ENCODE measurements at regions not wholly inside any gene's neighbourhood (a gene's known extent, or its start where the extent isn't known, plus 50 kb on each side); places are given as distances from the start of the nearest gene placed in this dataset.

DNA sequence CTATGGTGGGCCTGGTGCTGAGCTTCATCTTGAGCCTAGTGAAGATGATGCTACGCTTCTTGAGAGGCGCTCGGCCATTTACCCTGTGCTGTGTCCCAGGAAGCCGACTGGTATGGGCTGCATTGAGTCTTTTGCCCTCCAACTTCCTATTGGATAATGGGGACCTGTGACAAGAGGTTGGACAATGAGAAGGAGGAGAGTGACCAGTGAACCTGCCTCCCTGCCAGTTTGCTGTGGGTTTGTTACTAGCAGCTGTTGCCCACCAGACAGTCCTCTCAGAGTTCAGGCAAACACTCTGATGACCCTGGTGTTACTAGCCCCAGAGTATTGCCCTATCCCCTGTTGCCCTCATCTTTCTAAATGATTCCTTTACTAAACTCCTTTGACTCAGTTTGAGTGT is 99.6 kb upstream of the PFN2 start:
- TF ChIP-seq, protein P1, sequence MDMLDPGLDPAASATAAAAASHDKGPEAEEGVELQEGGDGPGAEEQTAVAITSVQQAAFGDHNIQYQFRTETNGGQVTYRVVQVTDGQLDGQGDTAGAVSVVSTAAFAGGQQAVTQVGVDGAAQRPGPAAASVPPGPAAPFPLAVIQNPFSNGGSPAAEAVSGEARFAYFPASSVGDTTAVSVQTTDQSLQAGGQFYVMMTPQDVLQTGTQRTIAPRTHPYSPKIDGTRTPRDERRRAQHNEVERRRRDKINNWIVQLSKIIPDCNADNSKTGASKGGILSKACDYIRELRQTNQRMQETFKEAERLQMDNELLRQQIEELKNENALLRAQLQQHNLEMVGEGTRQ (CRISPR knock-in tag; IDR thresholded peaks at IDR 0.05) = no peak
- TF ChIP-seq TEAD4 (IDR thresholded peaks at IDR 0.05; ENCODE audit: low read length) (no peak), TEAD4 (CRISPR knock-in tag; IDR thresholded peaks at IDR 0.05; ENCODE audit: borderline replicate concordance) (no peak), POLR2A (conservative IDR thresholded peaks at IDR 0.05) (no peak), CEBPB (tag; IDR thresholded peaks at IDR 0.05) (no peak), PCBP2 (IDR thresholded peaks at IDR 0.05; ENCODE audit: low read depth, low read length, poor library complexity, severe bottlenecking) (no peak), TOE1 (IDR thresholded peaks at IDR 0.05; ENCODE audit: borderline replicate concordance) (no peak), TOE1 (CRISPR knock-in tag; IDR thresholded peaks at IDR 0.05; ENCODE audit: borderline replicate concordance, low read depth) (no peak), CREM (IDR thresholded peaks at IDR 0.05; ENCODE audit: low read depth) (no peak), ESRRA (IDR thresholded peaks at IDR 0.05; ENCODE audit: borderline replicate concordance, low read depth) (no peak), ZFX (CRISPR knock-in tag; IDR thresholded peaks at IDR 0.05) (no peak), EP400 (IDR thresholded peaks at IDR 0.05) (no peak), HDAC6 (IDR thresholded peaks at IDR 0.05; ENCODE audit: low read depth, low read length) (no peak)
- TF ChIP-seq, protein P2, sequence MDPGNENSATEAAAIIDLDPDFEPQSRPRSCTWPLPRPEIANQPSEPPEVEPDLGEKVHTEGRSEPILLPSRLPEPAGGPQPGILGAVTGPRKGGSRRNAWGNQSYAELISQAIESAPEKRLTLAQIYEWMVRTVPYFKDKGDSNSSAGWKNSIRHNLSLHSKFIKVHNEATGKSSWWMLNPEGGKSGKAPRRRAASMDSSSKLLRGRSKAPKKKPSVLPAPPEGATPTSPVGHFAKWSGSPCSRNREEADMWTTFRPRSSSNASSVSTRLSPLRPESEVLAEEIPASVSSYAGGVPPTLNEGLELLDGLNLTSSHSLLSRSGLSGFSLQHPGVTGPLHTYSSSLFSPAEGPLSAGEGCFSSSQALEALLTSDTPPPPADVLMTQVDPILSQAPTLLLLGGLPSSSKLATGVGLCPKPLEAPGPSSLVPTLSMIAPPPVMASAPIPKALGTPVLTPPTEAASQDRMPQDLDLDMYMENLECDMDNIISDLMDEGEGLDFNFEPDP (CRISPR knock-in tag; IDR thresholded peaks at IDR 0.05) = no peak
- TF ChIP-seq, protein P3, sequence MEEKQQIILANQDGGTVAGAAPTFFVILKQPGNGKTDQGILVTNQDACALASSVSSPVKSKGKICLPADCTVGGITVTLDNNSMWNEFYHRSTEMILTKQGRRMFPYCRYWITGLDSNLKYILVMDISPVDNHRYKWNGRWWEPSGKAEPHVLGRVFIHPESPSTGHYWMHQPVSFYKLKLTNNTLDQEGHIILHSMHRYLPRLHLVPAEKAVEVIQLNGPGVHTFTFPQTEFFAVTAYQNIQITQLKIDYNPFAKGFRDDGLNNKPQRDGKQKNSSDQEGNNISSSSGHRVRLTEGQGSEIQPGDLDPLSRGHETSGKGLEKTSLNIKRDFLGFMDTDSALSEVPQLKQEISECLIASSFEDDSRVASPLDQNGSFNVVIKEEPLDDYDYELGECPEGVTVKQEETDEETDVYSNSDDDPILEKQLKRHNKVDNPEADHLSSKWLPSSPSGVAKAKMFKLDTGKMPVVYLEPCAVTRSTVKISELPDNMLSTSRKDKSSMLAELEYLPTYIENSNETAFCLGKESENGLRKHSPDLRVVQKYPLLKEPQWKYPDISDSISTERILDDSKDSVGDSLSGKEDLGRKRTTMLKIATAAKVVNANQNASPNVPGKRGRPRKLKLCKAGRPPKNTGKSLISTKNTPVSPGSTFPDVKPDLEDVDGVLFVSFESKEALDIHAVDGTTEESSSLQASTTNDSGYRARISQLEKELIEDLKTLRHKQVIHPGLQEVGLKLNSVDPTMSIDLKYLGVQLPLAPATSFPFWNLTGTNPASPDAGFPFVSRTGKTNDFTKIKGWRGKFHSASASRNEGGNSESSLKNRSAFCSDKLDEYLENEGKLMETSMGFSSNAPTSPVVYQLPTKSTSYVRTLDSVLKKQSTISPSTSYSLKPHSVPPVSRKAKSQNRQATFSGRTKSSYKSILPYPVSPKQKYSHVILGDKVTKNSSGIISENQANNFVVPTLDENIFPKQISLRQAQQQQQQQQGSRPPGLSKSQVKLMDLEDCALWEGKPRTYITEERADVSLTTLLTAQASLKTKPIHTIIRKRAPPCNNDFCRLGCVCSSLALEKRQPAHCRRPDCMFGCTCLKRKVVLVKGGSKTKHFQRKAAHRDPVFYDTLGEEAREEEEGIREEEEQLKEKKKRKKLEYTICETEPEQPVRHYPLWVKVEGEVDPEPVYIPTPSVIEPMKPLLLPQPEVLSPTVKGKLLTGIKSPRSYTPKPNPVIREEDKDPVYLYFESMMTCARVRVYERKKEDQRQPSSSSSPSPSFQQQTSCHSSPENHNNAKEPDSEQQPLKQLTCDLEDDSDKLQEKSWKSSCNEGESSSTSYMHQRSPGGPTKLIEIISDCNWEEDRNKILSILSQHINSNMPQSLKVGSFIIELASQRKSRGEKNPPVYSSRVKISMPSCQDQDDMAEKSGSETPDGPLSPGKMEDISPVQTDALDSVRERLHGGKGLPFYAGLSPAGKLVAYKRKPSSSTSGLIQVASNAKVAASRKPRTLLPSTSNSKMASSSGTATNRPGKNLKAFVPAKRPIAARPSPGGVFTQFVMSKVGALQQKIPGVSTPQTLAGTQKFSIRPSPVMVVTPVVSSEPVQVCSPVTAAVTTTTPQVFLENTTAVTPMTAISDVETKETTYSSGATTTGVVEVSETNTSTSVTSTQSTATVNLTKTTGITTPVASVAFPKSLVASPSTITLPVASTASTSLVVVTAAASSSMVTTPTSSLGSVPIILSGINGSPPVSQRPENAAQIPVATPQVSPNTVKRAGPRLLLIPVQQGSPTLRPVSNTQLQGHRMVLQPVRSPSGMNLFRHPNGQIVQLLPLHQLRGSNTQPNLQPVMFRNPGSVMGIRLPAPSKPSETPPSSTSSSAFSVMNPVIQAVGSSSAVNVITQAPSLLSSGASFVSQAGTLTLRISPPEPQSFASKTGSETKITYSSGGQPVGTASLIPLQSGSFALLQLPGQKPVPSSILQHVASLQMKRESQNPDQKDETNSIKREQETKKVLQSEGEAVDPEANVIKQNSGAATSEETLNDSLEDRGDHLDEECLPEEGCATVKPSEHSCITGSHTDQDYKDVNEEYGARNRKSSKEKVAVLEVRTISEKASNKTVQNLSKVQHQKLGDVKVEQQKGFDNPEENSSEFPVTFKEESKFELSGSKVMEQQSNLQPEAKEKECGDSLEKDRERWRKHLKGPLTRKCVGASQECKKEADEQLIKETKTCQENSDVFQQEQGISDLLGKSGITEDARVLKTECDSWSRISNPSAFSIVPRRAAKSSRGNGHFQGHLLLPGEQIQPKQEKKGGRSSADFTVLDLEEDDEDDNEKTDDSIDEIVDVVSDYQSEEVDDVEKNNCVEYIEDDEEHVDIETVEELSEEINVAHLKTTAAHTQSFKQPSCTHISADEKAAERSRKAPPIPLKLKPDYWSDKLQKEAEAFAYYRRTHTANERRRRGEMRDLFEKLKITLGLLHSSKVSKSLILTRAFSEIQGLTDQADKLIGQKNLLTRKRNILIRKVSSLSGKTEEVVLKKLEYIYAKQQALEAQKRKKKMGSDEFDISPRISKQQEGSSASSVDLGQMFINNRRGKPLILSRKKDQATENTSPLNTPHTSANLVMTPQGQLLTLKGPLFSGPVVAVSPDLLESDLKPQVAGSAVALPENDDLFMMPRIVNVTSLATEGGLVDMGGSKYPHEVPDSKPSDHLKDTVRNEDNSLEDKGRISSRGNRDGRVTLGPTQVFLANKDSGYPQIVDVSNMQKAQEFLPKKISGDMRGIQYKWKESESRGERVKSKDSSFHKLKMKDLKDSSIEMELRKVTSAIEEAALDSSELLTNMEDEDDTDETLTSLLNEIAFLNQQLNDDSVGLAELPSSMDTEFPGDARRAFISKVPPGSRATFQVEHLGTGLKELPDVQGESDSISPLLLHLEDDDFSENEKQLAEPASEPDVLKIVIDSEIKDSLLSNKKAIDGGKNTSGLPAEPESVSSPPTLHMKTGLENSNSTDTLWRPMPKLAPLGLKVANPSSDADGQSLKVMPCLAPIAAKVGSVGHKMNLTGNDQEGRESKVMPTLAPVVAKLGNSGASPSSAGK (IDR thresholded peaks at IDR 0.05) = no peak
- TF ChIP-seq, protein P4, sequence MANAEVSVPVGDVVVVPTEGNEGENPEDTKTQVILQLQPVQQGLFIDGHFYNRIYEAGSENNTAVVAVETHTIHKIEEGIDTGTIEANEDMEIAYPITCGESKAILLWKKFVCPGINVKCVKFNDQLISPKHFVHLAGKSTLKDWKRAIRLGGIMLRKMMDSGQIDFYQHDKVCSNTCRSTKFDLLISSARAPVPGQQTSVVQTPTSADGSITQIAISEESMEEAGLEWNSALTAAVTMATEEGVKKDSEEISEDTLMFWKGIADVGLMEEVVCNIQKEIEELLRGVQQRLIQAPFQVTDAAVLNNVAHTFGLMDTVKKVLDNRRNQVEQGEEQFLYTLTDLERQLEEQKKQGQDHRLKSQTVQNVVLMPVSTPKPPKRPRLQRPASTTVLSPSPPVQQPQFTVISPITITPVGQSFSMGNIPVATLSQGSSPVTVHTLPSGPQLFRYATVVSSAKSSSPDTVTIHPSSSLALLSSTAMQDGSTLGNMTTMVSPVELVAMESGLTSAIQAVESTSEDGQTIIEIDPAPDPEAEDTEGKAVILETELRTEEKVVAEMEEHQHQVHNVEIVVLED (CRISPR knock-in tag; IDR thresholded peaks at IDR 0.05) = no peak
